ENCODE measurements at regions not wholly inside any gene's neighbourhood (a gene's known extent, or its start where the extent isn't known, plus 50 kb on each side); places are given as distances from the start of the nearest gene placed in this dataset.

- no peak overlapping the region for H2BK20ac ChIP-seq (ENCODE audit: low read length)
- no peak overlapping the region for H2BK12ac ChIP-seq (ENCODE audit: low read depth, low read length)
- no peak for DNase-seq (ENCODE audit: low read depth in 1 of 2, low spot score in 2 of 2)
- no peak overlapping the region for H4K8ac ChIP-seq (ENCODE audit: extremely low read depth, insufficient read depth, low read length)
- H3K23me2 ChIP-seq (ENCODE audit: low read depth, low read length), result no peaks in the 10 kb centered on the region
- no peak overlapping the region for H2BK5ac ChIP-seq (ENCODE audit: low read depth, low read length)
- no peaks in the 10 kb centered on the region for H3K27me3 ChIP-seq (replicated peaks in 1 of 4; ENCODE audit: control insufficient read depth in 3 of 4, extremely low read depth in 1 of 4, insufficient read depth in 3 of 4, low read length in 3 of 4)
- no peak overlapping the region for H3K27ac ChIP-seq (ENCODE audit: low read depth, low read length)
- no peaks in the 10 kb centered on the region for H3K79me2 ChIP-seq (ENCODE audit: control insufficient read depth in 1 of 2, insufficient read depth in 2 of 2, low read length in 2 of 2)
- no peak overlapping the region for H4K5ac ChIP-seq (ENCODE audit: insufficient read length, low read depth, low read length)
- H3K4me2 ChIP-seq (ENCODE audit: insufficient read depth in 1 of 2, low read depth in 2 of 2, low read length in 2 of 2), result no peak overlapping the region
- WGBS, 2 experiments (ENCODE audit: extremely low coverage in 1 of 2, insufficient coverage in 1 of 2, insufficient read length in 1 of 2, insufficient replicate concordance in 2 of 2, low coverage in 1 of 2, low lambda C conversion rate in 2 of 2, missing lambda C conversion rate in 1 of 2), result 95% methylated on average over 1 of the region's 1 CpG; no CpG with 5 or more reads in 1 of the 2 experiments
- TF ChIP-seq NANOG (IDR thresholded peaks at IDR 0.05; ENCODE audit: insufficient read depth, low read depth, low read length, poor library complexity, severe bottlenecking), result no peak
- no peak overlapping the region for H3K23ac ChIP-seq (ENCODE audit: insufficient read length)
- H3K79me1 ChIP-seq (ENCODE audit: low read depth, low read length), result no peaks in the 10 kb centered on the region
- H3K9ac ChIP-seq (replicated peaks in 1 of 4; ENCODE audit: extremely low read depth in 1 of 4, low read depth in 3 of 4, low read length in 3 of 4), result no peak overlapping the region
- no peaks in the 10 kb centered on the region for H3K4me1 ChIP-seq (replicated peaks in 1 of 4; ENCODE audit: control insufficient read depth in 3 of 4, insufficient read depth in 4 of 4, low read length in 3 of 4)
- H3K4ac ChIP-seq (replicated peaks; ENCODE audit: insufficient read length, low read depth, low read length), result no peak overlapping the region
- H3K14ac ChIP-seq (ENCODE audit: insufficient read length), result no peak overlapping the region
- ChIA-PET CTCF (ENCODE audit: partially characterized antibody) (no interaction called here), POLR2A (ENCODE audit: partially characterized antibody) (no interaction called here)
- no peaks in the 10 kb centered on the region for H3K9me3 ChIP-seq (ENCODE audit: insufficient read depth in 2 of 2, low read depth in 1 of 2, low read length in 1 of 2)
- H2BK120ac ChIP-seq (replicated peaks; ENCODE audit: low read depth, low read length), result no peak overlapping the region
- no peak overlapping the region for H2AFZ ChIP-seq (ENCODE audit: low read length)
- H3K56ac ChIP-seq (replicated peaks; ENCODE audit: insufficient read length, low read depth, low read length), result no peak overlapping the region
- H3K36me3 ChIP-seq (ENCODE audit: control insufficient read depth in 2 of 4, insufficient read depth in 4 of 4, low read length in 3 of 4), result no peaks in the 10 kb centered on the region
- no peak overlapping the region for H4K91ac ChIP-seq (replicated peaks; ENCODE audit: insufficient read length, low read length)
- no peaks in the 10 kb centered on the region for H4K20me1 ChIP-seq (replicated peaks in 1 of 2; ENCODE audit: control insufficient read depth in 1 of 2, insufficient read depth in 2 of 2, low read length in 2 of 2)
- no peak overlapping the region for H2AK5ac ChIP-seq (ENCODE audit: low read depth, low read length)
- no peak overlapping the region for H3K18ac ChIP-seq (ENCODE audit: extremely low read depth, low read length)
- H3K4me3 ChIP-seq (ENCODE audit: extremely low read depth in 1 of 4, insufficient read depth in 2 of 4, low read depth in 3 of 4, low read length in 4 of 4), result no peak overlapping the region
- FAIRE-seq, result no peak
- no peak overlapping the region for H2BK15ac ChIP-seq (ENCODE audit: low read length)
Observed at GRCh38 chr10:111677759-111678158, 505.8 kb downstream of the GPAM start.

Measured in H1 (cell line).